Lower leg skin (tissue), 3 donors: ENCODE measurements at regions not wholly inside any gene's neighbourhood (a gene's known extent, or its start where the extent isn't known, plus 50 kb on each side); places are given as distances from the start of the nearest gene placed in this dataset.

Source experiments
- CTCF ChIP-seq, 3 donors: fragments of 450-650 bp; IDR thresholded peaks; one replicate each; pipeline ENCODE4 v1.5.1; 2016; ENCODE audit warnings: antibody characterized with exemption in 3 of 3, mild to moderate bottlenecking in 3 of 3, moderate library complexity in 2 of 3
- POLR2A ChIP-seq, 2 donors: fragments of 450-650 bp; IDR thresholded peaks; one replicate each; pipeline ENCODE4 v1.6.1; 2016 to 2017; ENCODE audit warnings: antibody characterized with exemption in 2 of 2, mild to moderate bottlenecking in 1 of 2, moderate library complexity in 1 of 2

GRCh38 chr5:92741906-92742305, 839.1 kb downstream of the NR2F1-AS1 start:
- TF ChIP-seq CTCF (IDR thresholded peaks at IDR 0.05) (no peak), POLR2A (IDR thresholded peaks at IDR 0.05) (no peak)
